ENCODE measurements at regions not wholly inside any gene's neighbourhood (a gene's known extent, or its start where the extent isn't known, plus 50 kb on each side); places are given as distances from the start of the nearest gene placed in this dataset.

- TF ChIP-seq, protein P1, sequence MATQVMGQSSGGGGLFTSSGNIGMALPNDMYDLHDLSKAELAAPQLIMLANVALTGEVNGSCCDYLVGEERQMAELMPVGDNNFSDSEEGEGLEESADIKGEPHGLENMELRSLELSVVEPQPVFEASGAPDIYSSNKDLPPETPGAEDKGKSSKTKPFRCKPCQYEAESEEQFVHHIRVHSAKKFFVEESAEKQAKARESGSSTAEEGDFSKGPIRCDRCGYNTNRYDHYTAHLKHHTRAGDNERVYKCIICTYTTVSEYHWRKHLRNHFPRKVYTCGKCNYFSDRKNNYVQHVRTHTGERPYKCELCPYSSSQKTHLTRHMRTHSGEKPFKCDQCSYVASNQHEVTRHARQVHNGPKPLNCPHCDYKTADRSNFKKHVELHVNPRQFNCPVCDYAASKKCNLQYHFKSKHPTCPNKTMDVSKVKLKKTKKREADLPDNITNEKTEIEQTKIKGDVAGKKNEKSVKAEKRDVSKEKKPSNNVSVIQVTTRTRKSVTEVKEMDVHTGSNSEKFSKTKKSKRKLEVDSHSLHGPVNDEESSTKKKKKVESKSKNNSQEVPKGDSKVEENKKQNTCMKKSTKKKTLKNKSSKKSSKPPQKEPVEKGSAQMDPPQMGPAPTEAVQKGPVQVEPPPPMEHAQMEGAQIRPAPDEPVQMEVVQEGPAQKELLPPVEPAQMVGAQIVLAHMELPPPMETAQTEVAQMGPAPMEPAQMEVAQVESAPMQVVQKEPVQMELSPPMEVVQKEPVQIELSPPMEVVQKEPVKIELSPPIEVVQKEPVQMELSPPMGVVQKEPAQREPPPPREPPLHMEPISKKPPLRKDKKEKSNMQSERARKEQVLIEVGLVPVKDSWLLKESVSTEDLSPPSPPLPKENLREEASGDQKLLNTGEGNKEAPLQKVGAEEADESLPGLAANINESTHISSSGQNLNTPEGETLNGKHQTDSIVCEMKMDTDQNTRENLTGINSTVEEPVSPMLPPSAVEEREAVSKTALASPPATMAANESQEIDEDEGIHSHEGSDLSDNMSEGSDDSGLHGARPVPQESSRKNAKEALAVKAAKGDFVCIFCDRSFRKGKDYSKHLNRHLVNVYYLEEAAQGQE (tag by site-specific recombination; IDR thresholded peaks at IDR 0.05) = no peak
- TF ChIP-seq, protein P2, sequence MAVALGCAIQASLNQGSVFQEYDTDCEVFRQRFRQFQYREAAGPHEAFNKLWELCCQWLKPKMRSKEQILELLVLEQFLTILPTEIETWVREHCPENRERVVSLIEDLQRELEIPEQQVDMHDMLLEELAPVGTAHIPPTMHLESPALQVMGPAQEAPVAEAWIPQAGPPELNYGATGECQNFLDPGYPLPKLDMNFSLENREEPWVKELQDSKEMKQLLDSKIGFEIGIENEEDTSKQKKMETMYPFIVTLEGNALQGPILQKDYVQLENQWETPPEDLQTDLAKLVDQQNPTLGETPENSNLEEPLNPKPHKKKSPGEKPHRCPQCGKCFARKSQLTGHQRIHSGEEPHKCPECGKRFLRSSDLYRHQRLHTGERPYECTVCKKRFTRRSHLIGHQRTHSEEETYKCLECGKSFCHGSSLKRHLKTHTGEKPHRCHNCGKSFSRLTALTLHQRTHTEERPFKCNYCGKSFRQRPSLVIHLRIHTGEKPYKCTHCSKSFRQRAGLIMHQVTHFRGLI (tag by site-specific recombination; IDR thresholded peaks at IDR 0.05) = no peak
- TF ChIP-seq ZNF24 (tag by site-specific recombination; IDR thresholded peaks at IDR 0.05) (no peak), TCF7L2 (IDR thresholded peaks at IDR 0.05; ENCODE audit: borderline replicate concordance, low read depth, low read length) (no peak), ZNF513 (tag by site-specific recombination; IDR thresholded peaks at IDR 0.05) (no peak), GLI4 (tag by site-specific recombination; IDR thresholded peaks at IDR 0.05) (no peak), ZNF37A (tag by site-specific recombination; IDR thresholded peaks at IDR 0.05) (no peak), ZNF311 (tag by site-specific recombination; IDR thresholded peaks at IDR 0.05; ENCODE audit: borderline replicate concordance) (no peak), ZNF629 (tag by site-specific recombination; IDR thresholded peaks at IDR 0.05) (no peak), RBAK (tag by site-specific recombination; IDR thresholded peaks at IDR 0.05) (no peak), ZNF138 (tag by site-specific recombination; IDR thresholded peaks at IDR 0.05; ENCODE audit: borderline replicate concordance) (no peak), ZNF585B (tag by site-specific recombination; IDR thresholded peaks at IDR 0.05) (no peak)
- TF ChIP-seq, protein P3, sequence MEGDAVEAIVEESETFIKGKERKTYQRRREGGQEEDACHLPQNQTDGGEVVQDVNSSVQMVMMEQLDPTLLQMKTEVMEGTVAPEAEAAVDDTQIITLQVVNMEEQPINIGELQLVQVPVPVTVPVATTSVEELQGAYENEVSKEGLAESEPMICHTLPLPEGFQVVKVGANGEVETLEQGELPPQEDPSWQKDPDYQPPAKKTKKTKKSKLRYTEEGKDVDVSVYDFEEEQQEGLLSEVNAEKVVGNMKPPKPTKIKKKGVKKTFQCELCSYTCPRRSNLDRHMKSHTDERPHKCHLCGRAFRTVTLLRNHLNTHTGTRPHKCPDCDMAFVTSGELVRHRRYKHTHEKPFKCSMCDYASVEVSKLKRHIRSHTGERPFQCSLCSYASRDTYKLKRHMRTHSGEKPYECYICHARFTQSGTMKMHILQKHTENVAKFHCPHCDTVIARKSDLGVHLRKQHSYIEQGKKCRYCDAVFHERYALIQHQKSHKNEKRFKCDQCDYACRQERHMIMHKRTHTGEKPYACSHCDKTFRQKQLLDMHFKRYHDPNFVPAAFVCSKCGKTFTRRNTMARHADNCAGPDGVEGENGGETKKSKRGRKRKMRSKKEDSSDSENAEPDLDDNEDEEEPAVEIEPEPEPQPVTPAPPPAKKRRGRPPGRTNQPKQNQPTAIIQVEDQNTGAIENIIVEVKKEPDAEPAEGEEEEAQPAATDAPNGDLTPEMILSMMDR (tag by site-specific recombination; IDR thresholded peaks at IDR 0.05) = no peak
These were observed 393.5 kb downstream of the BRINP1 start for GRCh38 chr9:118975736-118976135.

Measured in HEK293 (cell line).